ENCODE measurements at regions not wholly inside any gene's neighbourhood (a gene's known extent, or its start where the extent isn't known, plus 50 kb on each side); places are given as distances from the start of the nearest gene placed in this dataset.

DNA sequence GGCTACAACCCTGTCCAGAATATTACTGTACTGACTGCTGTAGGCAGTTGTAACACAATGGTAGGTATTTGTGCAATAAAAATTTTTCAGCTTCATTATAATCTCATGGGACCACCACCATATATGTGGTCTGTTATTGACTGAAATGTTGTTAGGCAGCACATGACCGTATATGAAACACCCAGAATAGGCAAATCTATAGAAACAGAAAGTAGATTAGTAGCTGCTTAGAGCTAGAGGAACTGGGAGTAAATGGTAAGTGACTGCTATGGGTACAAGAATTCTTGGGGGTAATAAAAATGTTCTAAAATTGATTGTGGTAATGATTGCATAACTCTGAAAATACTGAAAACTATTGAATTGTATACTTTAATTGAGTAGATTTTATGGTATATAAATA lies 185.7 kb downstream of the ESM1 start:
- no peaks in the 10 kb centered on the region for H3K36me3 ChIP-seq (ENCODE audit: control insufficient read depth in 2 of 2, extremely low read depth in 1 of 2, insufficient read depth in 2 of 2, low read length in 2 of 2)
- H3K27me3 ChIP-seq (ENCODE audit: control insufficient read depth, extremely low read depth, insufficient read depth, low read length), result peaks cover 3% of the 10 kb centered on the region
- TF ChIP-seq EZH2 (IDR thresholded peaks at IDR 0.05; ENCODE audit: low read length), result no peak
- H4K20me1 ChIP-seq (ENCODE audit: control insufficient read depth, extremely low read depth, insufficient read depth, low read length), result no peaks in the 10 kb centered on the region
- no peak overlapping the region for H3K4me3 ChIP-seq (ENCODE audit: control insufficient read depth in 2 of 3, extremely low read depth in 1 of 3, insufficient read depth in 2 of 3, low read depth in 1 of 3, low read length in 3 of 3)
- H3K4me1 ChIP-seq (ENCODE audit: control insufficient read depth, extremely low read depth, insufficient read depth, low read length), result no peaks in the 10 kb centered on the region
- H3K9me1 ChIP-seq (ENCODE audit: control insufficient read depth, extremely low read depth, insufficient read depth, low read length), result no peaks in the 10 kb centered on the region
- dilution Hi-C loops (cut with MboI; ENCODE audit: extremely low pct_ligation_motif_present, low sequenced_read_pairs), result no loop called here
- H3K9me3 ChIP-seq (ENCODE audit: control insufficient read depth, low read depth, low read length), result no peaks in the 10 kb centered on the region
- H3K27ac ChIP-seq (ENCODE audit: control insufficient read depth, insufficient read depth, low read length), result no peak overlapping the region
- H3K9ac ChIP-seq (ENCODE audit: control insufficient read depth, extremely low read depth, insufficient read depth, low read length), result no peak overlapping the region
- FAIRE-seq (no peak), DNase-seq (ENCODE audit: low read depth, low spot score) (no peak)
- no peak overlapping the region for H3K4me2 ChIP-seq (ENCODE audit: control insufficient read depth, extremely low read depth, insufficient read depth, low read depth, low read length)
- no peaks in the 10 kb centered on the region for H3K79me2 ChIP-seq (ENCODE audit: control insufficient read depth, insufficient read depth, low read length)
- no peak overlapping the region for H2AFZ ChIP-seq (ENCODE audit: control insufficient read depth, low read length)

DNA sequence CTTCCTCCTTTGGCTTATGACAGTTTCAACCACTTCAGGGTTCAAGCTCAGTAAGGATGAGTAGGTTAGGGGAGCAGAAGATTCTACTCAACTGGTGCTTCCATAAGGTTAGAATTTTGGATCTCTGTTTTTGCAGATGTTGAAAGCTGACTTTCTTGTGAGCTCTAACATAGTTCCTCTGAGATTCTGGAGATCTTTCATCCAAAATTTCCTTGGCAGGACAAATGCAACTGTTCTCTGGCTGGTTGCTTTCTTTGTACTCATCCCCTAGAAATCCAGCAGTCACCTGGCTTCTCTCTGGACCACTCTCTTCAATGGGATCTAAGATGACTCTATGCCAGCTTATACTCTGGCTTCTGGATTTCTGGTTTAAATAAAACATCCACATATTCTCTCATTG lies 189.6 kb downstream of the ESM1 start:
- no peak overlapping the region for H3K27ac ChIP-seq (ENCODE audit: control insufficient read depth, insufficient read depth, low read length)
- no peak overlapping the region for H2AFZ ChIP-seq (ENCODE audit: control insufficient read depth, low read length)
- H3K9me3 ChIP-seq (ENCODE audit: control insufficient read depth, low read depth, low read length), result no peaks in the 10 kb centered on the region
- H3K4me3 ChIP-seq (ENCODE audit: control insufficient read depth in 2 of 3, extremely low read depth in 1 of 3, insufficient read depth in 2 of 3, low read depth in 1 of 3, low read length in 3 of 3), result no peak overlapping the region
- H3K4me2 ChIP-seq (ENCODE audit: control insufficient read depth, extremely low read depth, insufficient read depth, low read depth, low read length), result no peak overlapping the region
- no peaks in the 10 kb centered on the region for H3K9me1 ChIP-seq (ENCODE audit: control insufficient read depth, extremely low read depth, insufficient read depth, low read length)
- TF ChIP-seq EZH2 (IDR thresholded peaks at IDR 0.05; ENCODE audit: low read length), result no peak
- no peak for TF ChIP-seq CTCF (optimal IDR thresholded peaks at IDR 0.05 in 1 of 3, IDR thresholded peaks at IDR 0.05 in 1 of 3, conservative IDR thresholded peaks at IDR 0.05 in 1 of 3; ENCODE audit: extremely low read depth in 1 of 3, insufficient read depth in 2 of 3, low read length in 3 of 3)
- H3K9ac ChIP-seq (ENCODE audit: control insufficient read depth, extremely low read depth, insufficient read depth, low read length), result no peak overlapping the region
- DNase-seq (ENCODE audit: low read depth, low spot score) (no peak), FAIRE-seq (no peak)
- peaks cover 3% of the 10 kb centered on the region for H3K27me3 ChIP-seq (ENCODE audit: control insufficient read depth, extremely low read depth, insufficient read depth, low read length)
- H3K36me3 ChIP-seq (ENCODE audit: control insufficient read depth in 2 of 2, extremely low read depth in 1 of 2, insufficient read depth in 2 of 2, low read length in 2 of 2), result no peaks in the 10 kb centered on the region
- H3K4me1 ChIP-seq (ENCODE audit: control insufficient read depth, extremely low read depth, insufficient read depth, low read length), result no peaks in the 10 kb centered on the region
- dilution Hi-C loops (cut with MboI; ENCODE audit: extremely low pct_ligation_motif_present, low sequenced_read_pairs), result no loop called here
- H4K20me1 ChIP-seq (ENCODE audit: control insufficient read depth, extremely low read depth, insufficient read depth, low read length), result no peaks in the 10 kb centered on the region
- no peaks in the 10 kb centered on the region for H3K79me2 ChIP-seq (ENCODE audit: control insufficient read depth, insufficient read depth, low read length)

DNA sequence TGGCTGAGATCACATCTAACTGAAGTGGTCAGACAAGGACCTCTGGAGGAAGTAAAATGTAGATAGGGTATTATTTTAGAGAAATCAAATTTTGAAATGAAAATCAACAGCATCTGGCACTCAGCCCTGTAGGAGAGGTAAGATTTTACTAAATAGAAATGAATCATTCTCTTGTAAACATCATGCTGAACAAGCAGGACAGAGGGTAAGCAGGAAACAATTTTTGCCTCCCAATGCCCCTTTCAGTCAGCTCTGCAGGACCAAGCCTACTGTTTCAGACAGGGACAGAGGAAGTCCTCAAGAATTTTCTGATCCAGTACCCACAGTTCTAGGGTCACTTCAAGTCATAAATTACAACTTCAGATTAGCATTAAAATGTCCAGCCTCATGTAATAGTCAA lies 190.1 kb downstream of the ESM1 start:
- H3K9me3 ChIP-seq (ENCODE audit: control insufficient read depth, low read depth, low read length), result no peaks in the 10 kb centered on the region
- no peaks in the 10 kb centered on the region for H3K9me1 ChIP-seq (ENCODE audit: control insufficient read depth, extremely low read depth, insufficient read depth, low read length)
- no peak overlapping the region for H3K4me3 ChIP-seq (ENCODE audit: control insufficient read depth in 2 of 3, extremely low read depth in 1 of 3, insufficient read depth in 2 of 3, low read depth in 1 of 3, low read length in 3 of 3)
- no peak overlapping the region for H3K4me2 ChIP-seq (ENCODE audit: control insufficient read depth, extremely low read depth, insufficient read depth, low read depth, low read length)
- no peak for TF ChIP-seq EZH2 (IDR thresholded peaks at IDR 0.05; ENCODE audit: low read length)
- TF ChIP-seq CTCF (optimal IDR thresholded peaks at IDR 0.05 in 1 of 3, IDR thresholded peaks at IDR 0.05 in 1 of 3, conservative IDR thresholded peaks at IDR 0.05 in 1 of 3; ENCODE audit: extremely low read depth in 1 of 3, insufficient read depth in 2 of 3, low read length in 3 of 3), result no peak
- H3K36me3 ChIP-seq (ENCODE audit: control insufficient read depth in 2 of 2, extremely low read depth in 1 of 2, insufficient read depth in 2 of 2, low read length in 2 of 2), result no peaks in the 10 kb centered on the region
- no peaks in the 10 kb centered on the region for H3K79me2 ChIP-seq (ENCODE audit: control insufficient read depth, insufficient read depth, low read length)
- no peak overlapping the region for H3K27ac ChIP-seq (ENCODE audit: control insufficient read depth, insufficient read depth, low read length)
- dilution Hi-C loops (cut with MboI; ENCODE audit: extremely low pct_ligation_motif_present, low sequenced_read_pairs), result no loop called here
- no peaks in the 10 kb centered on the region for H3K4me1 ChIP-seq (ENCODE audit: control insufficient read depth, extremely low read depth, insufficient read depth, low read length)
- H4K20me1 ChIP-seq (ENCODE audit: control insufficient read depth, extremely low read depth, insufficient read depth, low read length), result no peaks in the 10 kb centered on the region
- DNase-seq (ENCODE audit: low read depth, low spot score) (no peak), FAIRE-seq (no peak)
- H2AFZ ChIP-seq (ENCODE audit: control insufficient read depth, low read length), result no peak overlapping the region
- H3K27me3 ChIP-seq (ENCODE audit: control insufficient read depth, extremely low read depth, insufficient read depth, low read length), result peaks cover 3% of the 10 kb centered on the region
- H3K9ac ChIP-seq (ENCODE audit: control insufficient read depth, extremely low read depth, insufficient read depth, low read length), result no peak overlapping the region

Data from keratinocyte (primary cell).